MV-4-11 (cell line): ENCODE measurements at regions not wholly inside any gene's neighbourhood (a gene's known extent, or its start where the extent isn't known, plus 50 kb on each side); places are given as distances from the start of the nearest gene placed in this dataset.
"Not testable (repeated sequence)": the region's sequence is repeated elsewhere in the genome, so short reads cannot be mapped to it uniquely, and the experiment has no call there.

Experiments used
- DNase-seq: peaks from one replicate; lab custom pipeline; 2025; lab: John Stamatoyannopoulos, UW

- no peak for DNase-seq
These were observed 862.2 kb downstream of the RPS29 start for GRCh38 chr14:48723841-48724495.

- no peak for DNase-seq
These were observed 871.8 kb downstream of the RPS29 start for GRCh38 chr14:48714366-48714765.

- no peak for DNase-seq
These were observed 876.0 kb downstream of the RPS29 start for GRCh38 chr14:48710133-48710532.

- DNase-seq, result no peak
These were observed 876.8 kb downstream of the RPS29 start for GRCh38 chr14:48709277-48709785.

GRCh38 chr14:48704639-48705038 is 881.5 kb downstream of the RPS29 start:
- DNase-seq, result no peak

GRCh38 chr14:48703728-48704467 is 882.3 kb downstream of the RPS29 start:
- DNase-seq, result peak; percentile 4

- not testable (repeated sequence) for DNase-seq
These were observed 888.8 kb downstream of the RPS29 start for GRCh38 chr14:48697362-48697761.

GRCh38 chr14:48693793-48694192 is 892.4 kb downstream of the RPS29 start:
- DNase-seq, result no peak

- no peak for DNase-seq
These were observed 895.8 kb downstream of the RPS29 start for GRCh38 chr14:48690349-48690748.

- no peak for DNase-seq
These were observed 899.5 kb downstream of the RPS29 start for GRCh38 chr14:48686650-48687049.

GRCh38 chr14:48672506-48672905 is 913.7 kb downstream of the RPS29 start:
- no peak for DNase-seq

- no peak for DNase-seq
These were observed 915.2 kb downstream of the RPS29 start for GRCh38 chr14:48670939-48671338.

- DNase-seq, result no peak
These were observed 920.9 kb downstream of the RPS29 start for GRCh38 chr14:48665077-48665784.

GRCh38 chr14:48643241-48643640 is 942.9 kb downstream of the RPS29 start:
- no peak for DNase-seq

GRCh38 chr14:48628870-48629269 is 953.5 kb upstream of the MDGA2 start:
- DNase-seq, result peak; percentile 89

GRCh38 chr14:48622980-48623379 is 947.6 kb upstream of the MDGA2 start:
- DNase-seq, result no peak

- no peak for DNase-seq
These were observed 942.7 kb upstream of the MDGA2 start for GRCh38 chr14:48618057-48618456.

- no peak for DNase-seq
These were observed 941.5 kb upstream of the MDGA2 start for GRCh38 chr14:48616931-48617330.

- DNase-seq, result no peak
These were observed 940.2 kb upstream of the MDGA2 start for GRCh38 chr14:48615618-48616017.

GRCh38 chr14:48614003-48614402 is 938.6 kb upstream of the MDGA2 start:
- DNase-seq, result no peak

GRCh38 chr14:48606960-48607359 is 931.6 kb upstream of the MDGA2 start:
- DNase-seq, result not testable (repeated sequence)

- DNase-seq, result no peak
These were observed 923.1 kb upstream of the MDGA2 start for GRCh38 chr14:48598458-48598857.

- DNase-seq, result no peak
These were observed 910.7 kb upstream of the MDGA2 start for GRCh38 chr14:48586099-48586498.
